OCI-M1 (cell line): ENCODE measurements at regions not wholly inside any gene's neighbourhood (a gene's known extent, or its start where the extent isn't known, plus 50 kb on each side); places are given as distances from the start of the nearest gene placed in this dataset.
"Not testable (repeated sequence)": the region's sequence is repeated elsewhere in the genome, so short reads cannot be mapped to it uniquely, and the experiment has no call there.

ENCODE experiments used
- DNase-seq: peaks from one replicate; lab custom pipeline; 2025; lab: John Stamatoyannopoulos, UW

DNA sequence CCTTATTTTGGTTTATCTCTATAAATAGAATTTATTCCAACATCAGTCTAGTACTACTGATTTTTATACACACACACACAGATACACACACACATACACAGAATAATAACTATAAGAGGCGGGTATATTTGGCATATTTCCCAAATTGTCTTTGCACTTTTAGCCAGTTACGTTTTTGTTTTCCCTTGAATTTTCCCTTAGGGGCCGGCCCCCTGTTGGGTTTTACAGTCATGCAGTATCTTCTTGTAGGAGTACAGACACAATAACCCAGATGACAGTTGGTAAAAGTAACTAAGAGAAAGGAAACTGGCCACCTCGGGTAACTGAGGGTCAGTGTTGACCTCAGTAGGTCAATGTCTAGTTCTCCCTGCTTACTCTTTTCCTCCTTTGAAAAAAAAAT is 50.9 kb downstream of the DISP1 start:
- DNase-seq: no peak

DNA sequence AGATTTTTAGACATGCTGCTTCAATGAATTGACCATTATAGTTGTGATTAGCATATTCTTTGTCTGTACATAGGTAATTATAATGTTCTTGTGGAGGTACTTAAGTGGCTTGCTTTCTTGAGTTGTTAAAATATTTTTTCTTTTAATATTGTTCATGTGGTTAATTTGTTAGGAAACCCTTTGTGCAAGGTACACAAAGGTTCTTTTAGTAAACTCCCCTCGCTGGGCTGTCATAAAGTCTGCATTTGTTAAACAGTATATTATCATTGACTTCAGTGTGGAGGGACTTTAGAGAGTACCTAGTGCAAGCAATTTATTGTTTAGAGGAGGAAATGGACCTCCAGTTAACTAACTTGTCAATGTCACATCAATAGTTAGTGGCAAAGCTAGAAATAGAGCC is 52.5 kb downstream of the DISP1 start:
- no peak for DNase-seq

DNA sequence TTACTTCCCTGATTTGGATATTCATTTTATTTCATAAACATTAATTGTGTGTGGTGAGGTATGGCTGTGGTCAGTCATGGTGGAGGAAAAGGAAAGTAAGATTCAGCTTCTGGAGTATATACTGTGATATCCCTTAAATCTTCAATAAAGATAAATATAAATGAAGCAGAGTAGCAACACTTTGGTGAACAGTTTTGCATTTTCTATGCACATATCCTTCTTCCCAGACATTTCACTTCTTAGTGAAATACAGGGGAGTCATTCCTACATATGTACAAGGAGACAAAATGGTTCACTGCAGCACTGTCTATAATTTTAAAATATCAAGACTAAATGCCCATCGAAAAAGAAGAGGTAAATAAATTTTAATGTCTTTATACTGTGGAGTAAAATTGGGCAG is 61.3 kb downstream of the DISP1 start:
- no peak for DNase-seq

DNA sequence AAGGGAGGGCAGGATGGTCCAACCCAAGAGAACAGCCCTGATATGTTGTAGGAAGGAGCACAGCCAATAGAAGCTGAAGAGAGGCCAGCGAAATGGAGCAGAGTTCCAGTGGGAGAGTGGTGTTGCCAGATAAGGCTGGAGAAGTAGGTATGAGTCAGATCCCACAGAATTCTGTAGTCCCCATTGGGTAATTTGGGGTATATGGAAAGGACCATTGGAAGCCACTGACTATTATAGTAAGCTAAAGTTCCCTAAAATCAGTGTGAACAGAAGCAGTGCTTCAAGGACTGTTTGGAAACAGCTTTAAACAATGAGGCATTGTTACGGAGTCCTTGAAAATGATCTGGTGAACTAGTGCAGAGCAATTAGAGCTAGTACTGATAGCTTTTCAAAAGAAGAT is 63.0 kb downstream of the DISP1 start:
- no peak for DNase-seq

DNA sequence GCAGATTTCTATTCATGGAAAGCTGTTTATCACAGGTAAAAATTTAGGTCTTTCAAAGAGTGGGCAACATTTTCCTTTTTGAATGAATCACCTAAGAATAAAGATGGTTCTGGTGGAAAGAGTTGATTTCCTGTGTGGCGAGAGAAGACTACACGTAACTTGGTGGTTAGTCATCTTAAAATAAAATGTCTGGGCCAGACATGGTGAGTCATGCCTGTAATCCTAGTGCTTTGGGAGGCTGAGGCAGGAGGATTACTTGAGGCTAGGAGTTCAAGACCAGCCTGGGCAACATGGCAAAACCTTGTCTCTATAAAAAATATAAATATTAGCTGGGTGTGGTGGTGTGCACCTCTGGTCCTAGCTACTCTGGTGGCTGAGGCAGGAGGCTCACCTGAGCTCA is 65.7 kb downstream of the DISP1 start:
- DNase-seq: no peak

DNA sequence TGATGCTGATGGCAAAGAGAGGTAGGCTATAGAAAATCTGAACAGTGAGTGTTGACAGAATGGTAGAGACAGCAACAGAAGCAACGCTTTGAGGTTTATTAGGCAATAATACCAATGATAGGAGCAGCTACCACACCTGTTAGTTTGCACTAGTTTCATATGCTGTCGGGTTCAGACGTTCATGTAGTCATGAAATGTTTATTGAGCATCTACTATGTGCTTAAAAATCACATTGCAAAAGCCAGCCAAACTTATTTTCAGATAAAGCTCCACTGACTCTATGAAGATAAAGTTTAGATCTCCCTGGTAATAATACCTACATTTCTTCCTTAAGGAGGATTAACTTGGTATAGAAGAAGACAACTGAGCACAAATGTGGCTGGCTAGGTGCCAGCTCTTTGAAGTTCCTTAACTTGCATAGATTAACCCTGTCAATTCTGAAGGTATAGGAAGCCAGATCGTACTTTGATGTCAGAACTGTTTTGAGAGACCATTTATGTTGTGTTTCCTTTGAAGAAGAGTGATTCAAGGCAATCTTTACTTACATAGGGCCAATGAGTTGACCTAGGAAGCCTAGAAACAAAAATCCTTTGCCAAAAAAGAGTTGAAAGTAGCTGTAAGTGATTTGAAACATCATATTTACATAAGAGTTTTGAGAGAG is 71.5 kb downstream of the DISP1 start:
- DNase-seq: peak; percentile 15

DNA sequence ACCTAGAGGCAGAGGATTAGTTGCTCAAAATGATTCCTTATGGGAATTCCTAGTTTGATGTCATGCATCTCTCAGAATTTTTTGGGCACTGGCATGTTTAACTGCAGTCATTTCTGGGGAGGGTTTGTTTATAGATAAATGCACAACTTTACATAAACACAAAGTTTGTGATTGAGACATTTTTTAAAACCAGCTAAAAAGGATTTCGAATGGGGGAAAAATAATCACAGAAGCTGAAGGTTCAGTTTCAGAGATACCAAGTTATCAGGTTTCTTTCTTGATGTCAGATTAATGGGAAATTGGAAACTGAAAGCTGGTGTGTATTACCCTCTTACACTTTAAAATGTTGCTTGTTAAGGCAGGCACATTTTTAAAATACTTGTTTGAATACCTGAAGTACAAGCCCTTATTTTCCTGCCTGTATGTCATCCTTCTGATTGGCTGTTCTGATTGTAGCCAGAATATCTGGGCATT is 72.1 kb downstream of the DISP1 start:
- DNase-seq: no peak

DNA sequence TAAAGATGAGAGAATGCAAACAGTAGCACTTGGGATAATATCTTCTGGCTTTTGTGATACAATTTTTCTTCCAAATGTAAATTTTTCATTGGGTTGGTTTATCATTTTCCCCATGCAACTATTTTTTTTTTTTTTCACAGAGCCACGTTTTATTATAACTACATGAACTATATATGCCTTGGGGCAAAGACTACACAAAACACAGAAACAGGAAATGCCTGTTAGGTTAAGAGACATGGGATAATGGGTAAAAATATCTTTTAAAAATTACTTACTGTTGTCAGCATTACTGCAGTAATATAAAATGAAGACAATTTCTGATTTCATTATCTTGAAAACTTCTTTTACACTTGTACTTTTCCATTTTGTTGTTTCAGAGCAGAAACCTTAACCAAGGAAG is 74.6 kb downstream of the DISP1 start:
- DNase-seq: no peak

DNA sequence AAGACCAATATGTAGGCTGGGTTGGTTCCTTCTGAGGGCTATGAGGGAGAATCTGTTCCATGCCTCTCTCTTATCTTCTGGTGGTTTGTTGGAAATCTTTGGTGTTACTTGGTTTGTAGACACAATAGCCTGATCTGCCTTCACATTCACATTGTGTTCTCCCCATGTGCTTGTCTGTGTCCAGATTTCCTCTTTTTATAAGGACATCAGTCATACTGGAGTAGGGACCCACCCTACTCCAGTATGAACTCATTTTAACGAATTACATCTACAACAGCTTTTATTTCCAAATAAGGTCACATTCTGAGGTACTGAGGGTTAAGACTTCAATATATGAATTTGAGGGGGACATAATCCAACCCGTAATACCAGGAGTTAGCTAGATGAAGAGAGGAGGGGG is 75.9 kb downstream of the DISP1 start:
- DNase-seq: no peak

DNA sequence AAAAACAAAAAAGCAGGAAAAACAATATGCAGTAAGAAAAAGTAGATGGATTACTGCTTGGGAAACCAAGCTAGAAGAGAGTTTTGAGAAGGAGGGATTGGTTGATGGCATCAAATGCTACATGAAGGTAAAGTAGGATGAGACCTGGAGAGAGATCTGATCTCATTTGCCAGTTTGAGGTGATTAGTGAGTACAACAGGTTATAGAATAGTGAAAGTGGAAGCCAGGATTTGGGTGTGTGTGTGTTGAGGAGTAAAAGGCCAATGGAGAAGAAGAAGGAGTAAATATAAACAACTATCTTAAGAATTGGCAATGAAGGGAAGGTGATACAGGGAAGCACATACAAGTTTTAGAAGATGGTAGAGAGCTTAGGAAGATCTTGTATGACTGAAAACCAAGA is 76.7 kb downstream of the DISP1 start:
- DNase-seq: no peak

DNA sequence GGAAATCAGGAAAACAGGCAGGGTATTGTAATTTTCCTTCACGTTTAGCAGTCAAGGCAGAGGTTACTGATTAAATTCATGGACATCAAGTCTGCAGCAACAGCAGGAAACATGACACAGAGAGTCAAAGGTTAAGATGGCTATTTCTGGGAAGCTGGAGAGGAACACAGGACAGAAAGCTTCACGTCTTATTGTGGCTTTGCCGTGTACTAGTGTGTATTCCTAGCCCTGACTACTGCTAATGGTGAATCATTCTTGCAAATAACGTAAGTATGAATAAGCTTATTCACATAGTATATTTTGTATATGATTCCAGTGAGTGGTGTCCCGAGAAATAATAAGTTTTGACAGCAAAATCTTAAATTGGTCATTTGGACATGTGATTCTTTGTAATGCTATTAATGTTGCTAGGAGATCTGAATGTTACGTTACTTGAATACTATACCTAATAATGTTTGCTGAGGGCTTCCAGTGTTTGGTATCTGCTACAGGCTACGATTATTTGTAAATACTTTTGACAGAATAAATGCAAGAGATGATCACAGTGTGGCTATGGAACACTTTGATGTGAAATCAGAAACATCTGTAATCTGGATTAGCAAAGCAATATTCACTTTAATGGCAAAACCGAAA is 77.4 kb downstream of the DISP1 start:
- no peak for DNase-seq

DNA sequence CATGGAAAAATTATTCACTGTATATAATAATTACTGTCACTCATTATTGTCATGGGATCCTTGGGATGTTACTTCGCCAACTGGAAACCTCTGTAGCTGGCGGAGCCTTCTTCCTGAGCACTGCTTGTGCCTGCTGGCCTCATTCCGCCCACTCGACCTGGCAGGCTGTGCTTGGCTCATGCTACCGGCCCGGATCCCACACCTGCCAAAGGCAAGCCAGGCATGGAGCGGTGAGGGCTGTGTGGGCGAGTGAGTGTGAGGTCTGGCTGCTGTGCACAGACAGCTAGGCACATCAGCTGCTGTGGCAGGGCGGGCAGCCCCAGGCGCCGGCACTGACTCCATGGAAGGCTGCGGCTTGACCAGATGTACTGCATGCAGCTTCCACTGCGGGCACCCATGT is 78.4 kb downstream of the DISP1 start:
- DNase-seq: no peak

DNA sequence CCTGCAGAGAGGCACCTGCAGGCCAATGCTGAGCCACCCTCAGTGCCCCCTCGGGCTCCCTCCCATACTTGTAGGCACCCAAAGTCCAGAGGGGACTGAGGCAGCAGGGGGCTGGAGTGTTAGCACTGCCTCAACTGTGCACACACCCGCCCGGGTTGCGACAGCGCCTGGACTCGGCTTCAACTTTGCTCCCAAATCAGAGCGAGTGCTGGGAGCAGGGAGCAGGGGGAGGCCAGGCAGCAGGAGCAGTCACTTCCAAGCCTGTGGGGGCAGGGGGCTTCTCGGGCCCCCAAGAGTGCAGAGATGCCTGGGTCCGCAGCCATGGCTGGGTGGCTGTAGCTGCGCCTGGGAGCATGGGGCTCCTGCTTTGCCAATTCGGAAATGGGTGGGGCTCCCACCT is 79.5 kb downstream of the DISP1 start:
- DNase-seq: no peak

DNA sequence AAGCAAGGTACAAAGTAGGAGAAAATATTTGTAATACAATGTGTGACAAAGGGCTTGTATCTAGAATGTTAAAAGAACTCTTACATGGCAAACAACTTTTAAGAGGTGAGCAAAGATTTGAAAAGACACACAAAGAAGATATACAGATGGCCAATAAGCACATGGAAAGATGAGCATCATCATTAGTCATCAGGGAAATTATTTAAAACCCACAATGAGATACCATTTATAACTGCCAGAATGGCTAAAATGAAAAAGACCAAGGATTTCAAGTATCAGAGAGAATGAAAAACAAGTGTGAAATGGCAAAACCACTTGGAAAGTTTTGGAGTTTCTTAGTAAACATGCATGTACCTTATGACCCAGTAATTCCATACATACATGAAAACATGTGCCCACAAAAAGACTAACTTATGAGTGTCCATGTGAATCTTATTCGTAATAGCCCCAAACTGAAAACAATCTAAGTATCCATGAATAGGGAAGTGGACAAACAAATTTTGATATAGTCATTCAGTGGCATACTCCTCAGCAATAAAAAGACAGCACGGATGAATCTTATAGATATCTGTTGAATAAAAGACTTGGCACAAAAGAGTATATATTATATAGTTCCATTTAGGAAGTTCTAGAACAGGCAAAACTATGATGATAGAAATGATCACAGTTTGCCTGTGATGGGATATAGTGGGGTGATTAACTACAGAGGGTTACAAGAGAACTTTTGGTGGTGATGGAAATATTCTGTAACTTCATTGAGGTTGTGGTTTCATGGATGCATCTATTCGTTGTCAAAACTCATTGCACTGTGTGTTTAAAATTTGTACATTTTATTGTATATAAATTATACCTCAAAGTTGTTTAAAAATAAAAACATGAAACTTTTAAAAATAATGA is 82.0 kb downstream of the DISP1 start:
- peak; percentile 48 for DNase-seq

DNA sequence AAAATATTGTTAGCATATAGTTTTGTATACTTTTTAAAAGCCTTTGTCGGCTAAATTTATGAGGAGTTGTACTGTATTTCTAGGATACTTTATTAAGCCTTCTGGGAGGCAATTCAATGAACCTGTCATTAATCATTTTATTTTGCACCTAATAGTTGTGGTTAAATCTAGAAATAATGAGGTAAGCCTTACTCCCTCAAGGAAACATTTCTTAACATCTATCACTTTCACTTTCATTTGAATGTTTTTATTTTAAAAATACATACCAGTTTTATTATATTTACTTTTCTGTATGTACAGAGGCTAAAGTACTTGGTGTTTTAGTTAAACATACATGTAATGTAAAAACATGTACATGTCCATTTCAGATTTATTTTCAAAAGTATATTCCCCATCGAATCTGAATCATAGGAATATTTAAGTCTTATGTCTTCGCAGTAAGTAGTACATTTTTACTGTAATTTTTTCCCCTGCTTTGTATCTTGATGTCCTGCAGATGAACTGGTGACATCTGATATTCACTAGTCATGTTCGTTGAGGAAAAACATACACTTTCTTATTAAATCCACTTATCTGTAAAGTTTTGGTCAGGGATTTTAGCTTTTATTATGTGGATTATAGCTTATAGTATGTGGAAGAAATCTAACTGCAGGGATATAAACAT is 82.8 kb downstream of the DISP1 start:
- DNase-seq: peak; percentile 65

DNA sequence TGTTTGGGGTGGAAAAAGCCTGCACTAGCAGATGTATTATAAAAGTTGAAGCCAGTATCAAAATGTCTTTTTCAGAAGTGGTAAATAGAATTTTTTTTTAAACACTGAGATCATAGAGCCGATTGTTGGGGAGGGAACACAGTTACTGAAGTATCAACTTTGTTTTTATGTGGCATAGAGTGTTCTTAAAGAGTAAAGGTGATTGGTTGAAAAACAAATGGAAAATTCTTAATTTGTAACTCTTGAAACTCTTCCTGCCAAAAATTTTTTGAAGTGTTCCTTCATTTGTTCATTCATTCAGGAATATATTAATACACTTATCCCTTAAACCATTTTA is 83.3 kb downstream of the DISP1 start:
- no peak for DNase-seq

DNA sequence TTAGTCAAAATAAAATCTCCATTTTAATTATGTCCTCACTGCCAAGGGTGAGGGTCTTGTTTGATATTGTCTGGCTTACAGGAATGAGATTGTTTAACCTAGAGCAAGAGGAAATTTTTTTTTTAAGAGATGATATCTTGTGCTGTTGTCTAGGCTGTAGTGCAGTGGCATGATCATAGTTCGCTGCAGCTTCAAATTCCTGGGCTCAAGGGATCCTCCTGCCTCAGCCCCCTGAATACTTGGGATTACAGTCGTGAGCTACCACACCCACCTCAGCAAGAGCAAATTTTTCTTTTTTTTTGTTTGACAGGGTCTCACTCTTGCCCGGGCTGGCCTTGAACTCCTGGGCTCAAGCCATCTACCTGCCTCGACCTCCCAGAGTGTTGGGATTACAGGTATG is 84.6 kb downstream of the DISP1 start:
- DNase-seq: no peak

DNA sequence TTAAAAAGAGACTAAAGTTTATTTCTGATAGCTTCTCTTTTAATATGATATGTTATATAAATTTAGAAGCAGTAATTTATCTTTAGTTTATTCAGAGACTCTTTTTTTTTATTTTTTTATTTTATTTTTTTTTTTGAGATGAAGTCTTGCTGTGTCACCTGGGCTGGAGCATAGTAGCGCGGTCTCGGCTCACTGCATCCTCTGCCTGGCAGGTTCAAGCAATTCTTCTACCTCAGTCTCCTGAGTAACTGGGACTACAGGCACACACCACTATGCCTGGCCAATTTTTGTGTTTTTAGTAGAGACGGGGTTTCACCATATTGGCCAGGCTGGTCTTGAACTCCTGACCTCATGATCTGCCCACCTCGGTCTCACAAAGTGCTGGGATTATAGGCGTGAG is 89.6 kb downstream of the DISP1 start:
- DNase-seq: no peak

DNA sequence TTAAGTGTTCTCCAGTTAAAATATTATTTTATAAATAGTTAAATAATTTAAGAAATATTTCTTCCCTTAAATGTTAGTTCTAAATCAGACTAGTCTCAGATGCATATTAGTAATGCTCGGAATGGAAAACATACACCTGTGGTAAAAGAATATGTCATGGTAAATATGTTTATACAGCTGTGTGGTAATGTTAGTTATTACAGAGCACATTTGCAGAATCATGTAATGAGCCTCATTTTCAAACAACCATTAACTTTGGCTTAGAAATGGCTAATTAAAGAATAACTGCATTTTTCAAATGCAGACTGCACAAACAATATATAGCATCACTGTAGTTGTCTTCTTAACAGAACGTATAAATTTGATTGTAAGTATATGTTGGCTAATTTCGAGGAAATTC is 90.3 kb downstream of the DISP1 start:
- no peak for DNase-seq

DNA sequence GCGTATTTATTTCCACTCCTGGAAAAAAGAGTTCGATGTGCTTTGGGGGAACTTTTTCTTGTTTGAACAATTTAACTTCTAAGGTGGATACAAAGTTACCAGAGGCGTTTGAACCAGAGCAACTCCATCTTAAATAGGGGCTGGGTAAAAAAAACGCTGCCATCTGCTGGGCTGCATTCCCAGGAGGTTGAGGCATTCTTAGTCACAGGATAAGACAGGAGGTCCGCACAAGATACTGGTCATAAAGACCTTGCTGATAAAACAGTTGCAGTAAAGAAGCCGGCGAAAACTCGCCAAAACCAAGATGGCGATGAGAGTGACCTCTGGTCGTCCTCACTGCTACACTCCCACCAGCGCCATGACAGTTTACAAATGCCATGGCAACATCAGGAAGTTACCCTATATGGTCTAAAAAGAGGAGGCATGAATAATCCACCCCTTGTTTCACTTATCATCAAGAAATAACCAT is 91.5 kb downstream of the DISP1 start:
- not testable (repeated sequence) for DNase-seq

DNA sequence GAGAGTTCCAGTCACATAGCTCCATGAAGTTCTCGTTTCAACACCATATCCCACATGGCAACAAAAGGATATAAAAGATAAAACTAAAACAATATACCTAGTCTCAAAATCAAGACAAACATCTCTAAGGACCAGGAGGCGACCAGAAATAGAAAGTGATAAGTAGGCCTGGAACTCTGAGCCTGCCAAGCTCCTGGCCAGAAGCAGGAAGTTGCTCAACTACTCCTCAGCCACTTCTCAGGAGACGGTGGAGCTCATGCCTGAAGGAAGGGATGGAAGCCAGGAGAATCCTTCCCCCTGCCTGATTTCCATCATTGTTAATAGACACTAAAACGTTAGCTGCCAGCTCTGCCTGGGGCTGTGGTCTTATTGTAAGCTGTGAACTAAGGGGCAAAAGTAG is 94.7 kb downstream of the DISP1 start:
- peak; percentile 22 for DNase-seq

DNA sequence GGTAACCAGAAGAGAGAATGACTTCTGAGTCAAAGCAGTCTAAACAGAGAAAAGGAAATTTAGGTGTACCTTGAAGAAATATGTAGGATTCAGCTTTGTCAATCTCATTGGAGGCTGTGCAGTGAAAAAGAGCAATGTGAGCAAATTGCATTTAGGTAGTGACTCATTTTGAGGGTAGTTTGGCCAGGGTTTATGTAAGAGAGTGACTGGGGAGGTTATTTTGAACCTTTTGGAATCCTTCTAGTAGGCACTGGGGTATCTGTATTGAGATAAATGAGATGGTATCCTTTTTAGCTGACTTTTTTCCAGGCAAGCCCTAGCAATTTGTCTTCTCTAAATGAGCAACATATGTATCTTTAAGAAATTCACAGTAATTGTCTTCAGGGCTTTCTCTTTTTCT is 95.9 kb downstream of the DISP1 start:
- DNase-seq: no peak

DNA sequence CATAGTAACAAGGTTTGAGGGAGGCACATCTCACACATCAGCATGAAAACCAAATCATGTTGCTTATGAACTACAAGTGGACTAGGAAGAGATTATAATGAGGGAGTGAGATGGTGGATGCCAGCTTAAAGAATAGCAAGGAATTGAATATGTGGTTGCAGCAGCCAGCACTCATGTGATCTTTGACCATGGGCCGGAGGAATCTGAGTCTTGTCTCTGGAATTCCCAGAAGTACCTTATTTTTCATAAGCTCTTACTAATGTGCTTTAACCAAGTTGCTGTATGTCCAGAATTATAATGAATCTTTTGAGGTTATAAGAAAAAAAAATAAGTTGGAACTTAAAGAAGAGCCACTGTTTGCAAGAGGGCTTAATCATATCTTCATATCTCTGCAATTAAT is 97.0 kb downstream of the DISP1 start:
- no peak for DNase-seq
